ENCODE measurements at regions not wholly inside any gene's neighbourhood (a gene's known extent, or its start where the extent isn't known, plus 50 kb on each side); places are given as distances from the start of the nearest gene placed in this dataset.

DNA sequence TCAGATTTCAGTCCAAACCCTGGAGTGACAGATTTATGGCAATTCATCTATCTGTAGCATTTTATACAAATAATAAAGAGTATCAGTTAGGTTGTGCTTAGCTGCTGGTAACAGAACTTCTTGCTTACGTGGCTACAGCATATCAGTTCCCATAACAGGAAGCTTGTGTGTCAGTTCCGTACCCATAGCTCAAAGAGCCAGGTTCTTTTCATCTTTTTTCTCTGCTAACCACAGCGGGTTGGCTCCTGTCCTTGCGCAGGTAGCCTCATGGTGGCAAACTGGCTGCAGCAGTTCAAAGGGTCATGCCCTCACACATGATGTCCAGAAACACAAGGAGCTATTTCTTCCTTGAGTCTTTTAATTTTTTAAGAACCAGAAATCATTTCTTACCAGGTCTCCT is 1041.8 kb downstream of the GATA3 start:
- no peaks in the 10 kb centered on the region for H3K9me3 ChIP-seq (ENCODE audit: insufficient read depth, low read length)
- no peaks in the 10 kb centered on the region for H3K27me3 ChIP-seq (ENCODE audit: insufficient read depth, insufficient read length)
- TF ChIP-seq ZNF274 (IDR thresholded peaks at IDR 0.05; ENCODE audit: low read depth, low read length) (no peak), SUZ12 (IDR thresholded peaks at IDR 0.05; ENCODE audit: extremely low read depth, insufficient read depth, insufficient read length) (no peak), YY1 (IDR thresholded peaks at IDR 0.05; ENCODE audit: insufficient read depth, insufficient read length) (no peak)
- no peaks in the 10 kb centered on the region for H3K36me3 ChIP-seq (ENCODE audit: insufficient read depth, insufficient read length, low read length)
- H3K4me3 ChIP-seq (ENCODE audit: insufficient read length, low read depth): no peak overlapping the region
- no peak for DNase-seq (ENCODE audit: low read depth, low spot score)
- H3K9ac ChIP-seq (ENCODE audit: insufficient read length, low read depth): no peak overlapping the region
- no peaks in the 10 kb centered on the region for H3K4me1 ChIP-seq (ENCODE audit: insufficient read depth, insufficient read length)

DNA sequence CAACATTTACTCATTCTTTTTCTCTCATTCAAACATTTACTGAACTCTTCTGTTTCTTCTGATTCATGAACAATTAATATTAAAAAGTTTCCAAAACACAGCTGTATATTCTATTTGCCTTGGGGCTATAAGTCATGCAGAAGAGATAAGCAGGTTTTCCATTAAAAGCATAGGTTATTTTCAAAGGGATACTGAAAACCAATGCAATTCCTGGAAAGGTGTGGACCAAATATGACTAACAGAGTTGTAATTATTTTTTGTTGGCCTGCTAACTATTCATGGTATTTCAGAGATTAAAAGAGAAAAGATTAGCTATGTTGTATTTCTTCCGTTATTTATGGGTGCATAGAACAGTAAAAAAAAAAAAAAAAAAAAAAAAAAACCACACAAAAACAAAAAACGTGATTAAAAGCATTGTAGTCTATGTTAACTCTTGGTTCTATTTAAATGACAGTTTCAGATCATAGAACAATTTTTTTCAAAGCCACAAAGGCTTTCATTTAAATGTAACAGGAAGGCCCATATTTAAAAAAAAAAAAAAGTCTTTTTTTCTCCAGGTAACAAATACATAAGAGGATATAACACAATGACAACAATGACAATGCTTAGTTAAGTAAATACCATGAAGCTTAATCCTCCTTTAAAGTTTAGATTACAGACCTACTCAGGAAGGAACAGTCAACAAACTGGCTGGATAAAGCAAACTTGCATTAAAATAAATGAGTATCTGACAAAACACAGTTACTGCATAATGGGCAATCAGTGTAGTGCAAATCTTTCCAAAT is 1042.9 kb downstream of the GATA3 start:
- no peaks in the 10 kb centered on the region for H3K9me3 ChIP-seq (ENCODE audit: insufficient read depth, low read length)
- peak; percentile 3 for DNase-seq (ENCODE audit: low read depth, low spot score)
- no peak overlapping the region for H3K9ac ChIP-seq (ENCODE audit: insufficient read length, low read depth)
- TF ChIP-seq ZNF274 (IDR thresholded peaks at IDR 0.05; ENCODE audit: low read depth, low read length): no peak
- no peak for TF ChIP-seq YY1 (IDR thresholded peaks at IDR 0.05; ENCODE audit: insufficient read depth, insufficient read length)
- no peak for TF ChIP-seq SUZ12 (IDR thresholded peaks at IDR 0.05; ENCODE audit: extremely low read depth, insufficient read depth, insufficient read length)
- H3K27me3 ChIP-seq (ENCODE audit: insufficient read depth, insufficient read length): no peaks in the 10 kb centered on the region
- H3K4me3 ChIP-seq (ENCODE audit: insufficient read length, low read depth): no peak overlapping the region
- H3K4me1 ChIP-seq (ENCODE audit: insufficient read depth, insufficient read length): no peaks in the 10 kb centered on the region
- H3K36me3 ChIP-seq (ENCODE audit: insufficient read depth, insufficient read length, low read length): no peaks in the 10 kb centered on the region

DNA sequence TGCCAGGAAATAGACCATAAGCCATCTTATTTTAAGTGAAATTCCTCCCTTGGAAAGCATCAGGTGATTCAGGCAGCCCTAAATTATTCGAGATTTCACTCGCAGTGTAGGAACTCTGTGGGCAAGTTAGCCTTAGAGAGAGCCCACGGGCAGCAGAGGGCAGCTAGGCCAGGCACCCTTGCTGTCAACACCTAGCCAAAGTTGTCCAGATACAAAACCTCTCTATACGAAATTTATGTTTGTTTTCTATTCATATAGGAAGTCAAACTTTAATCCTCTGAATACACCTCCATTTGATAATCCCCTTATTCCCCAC is 1043.5 kb downstream of the GATA3 start:
- H3K9me3 ChIP-seq (ENCODE audit: insufficient read depth, low read length): no peaks in the 10 kb centered on the region
- TF ChIP-seq SUZ12 (IDR thresholded peaks at IDR 0.05; ENCODE audit: extremely low read depth, insufficient read depth, insufficient read length) (no peak), YY1 (IDR thresholded peaks at IDR 0.05; ENCODE audit: insufficient read depth, insufficient read length) (no peak), ZNF274 (IDR thresholded peaks at IDR 0.05; ENCODE audit: low read depth, low read length) (no peak)
- DNase-seq (ENCODE audit: low read depth, low spot score): no peak
- no peak overlapping the region for H3K9ac ChIP-seq (ENCODE audit: insufficient read length, low read depth)
- no peaks in the 10 kb centered on the region for H3K36me3 ChIP-seq (ENCODE audit: insufficient read depth, insufficient read length, low read length)
- H3K4me1 ChIP-seq (ENCODE audit: insufficient read depth, insufficient read length): no peaks in the 10 kb centered on the region
- no peak overlapping the region for H3K4me3 ChIP-seq (ENCODE audit: insufficient read length, low read depth)
- no peaks in the 10 kb centered on the region for H3K27me3 ChIP-seq (ENCODE audit: insufficient read depth, insufficient read length)

DNA sequence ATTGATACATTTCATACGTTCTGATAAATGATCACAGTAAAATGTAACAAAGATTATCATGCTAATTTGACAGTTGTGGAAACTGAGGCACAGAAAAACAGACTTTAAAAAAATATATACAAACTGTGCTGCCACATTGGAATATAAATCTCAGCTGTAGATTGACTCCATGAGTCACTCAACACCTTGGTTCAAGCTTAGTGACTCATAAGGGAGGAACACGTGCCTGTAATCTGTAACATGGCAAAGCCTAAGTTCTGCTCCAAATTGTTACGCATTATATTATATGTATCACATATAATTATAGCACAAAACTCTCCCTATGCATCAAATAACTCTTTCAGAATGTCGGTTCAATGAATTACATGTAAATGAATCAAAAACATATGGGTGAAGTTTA is 1047.5 kb downstream of the GATA3 start:
- Histone ChIP-seq H3K36me3 (ENCODE audit: insufficient read depth, insufficient read length, low read length) (no peaks in the 10 kb centered on the region), H3K9ac (ENCODE audit: insufficient read length, low read depth) (no peak overlapping the region), H3K4me3 (ENCODE audit: insufficient read length, low read depth) (no peak overlapping the region), H3K4me1 (ENCODE audit: insufficient read depth, insufficient read length) (no peaks in the 10 kb centered on the region), H3K27me3 (ENCODE audit: insufficient read depth, insufficient read length) (no peaks in the 10 kb centered on the region), H3K9me3 (ENCODE audit: insufficient read depth, low read length) (no peaks in the 10 kb centered on the region)
- TF ChIP-seq YY1 (IDR thresholded peaks at IDR 0.05; ENCODE audit: insufficient read depth, insufficient read length) (no peak), ZNF274 (IDR thresholded peaks at IDR 0.05; ENCODE audit: low read depth, low read length) (no peak), SUZ12 (IDR thresholded peaks at IDR 0.05; ENCODE audit: extremely low read depth, insufficient read depth, insufficient read length) (no peak)
- no peak for DNase-seq (ENCODE audit: low read depth, low spot score)

DNA sequence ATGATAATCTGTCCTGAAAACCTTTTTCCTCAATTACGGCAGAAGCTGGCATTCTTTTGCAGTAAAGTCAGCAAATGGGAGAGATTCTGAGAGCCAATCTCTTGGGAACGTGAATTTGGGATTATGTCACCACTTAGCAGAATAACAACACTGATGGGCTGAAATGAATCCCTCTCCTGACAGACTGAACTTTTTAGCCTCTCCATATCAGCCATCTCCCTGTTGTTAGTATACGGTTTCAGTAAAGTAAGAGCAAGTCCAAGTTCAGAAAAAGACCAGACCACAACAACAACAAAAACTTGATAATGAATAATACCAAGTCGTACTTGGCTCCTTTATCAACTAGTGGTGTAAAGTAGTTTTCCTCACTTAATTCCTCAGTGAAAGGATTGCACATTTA is 1048.8 kb downstream of the GATA3 start:
- Histone ChIP-seq H3K4me3 (ENCODE audit: insufficient read length, low read depth) (no peak overlapping the region), H3K36me3 (ENCODE audit: insufficient read depth, insufficient read length, low read length) (no peaks in the 10 kb centered on the region), H3K9ac (ENCODE audit: insufficient read length, low read depth) (no peak overlapping the region), H3K9me3 (ENCODE audit: insufficient read depth, low read length) (no peaks in the 10 kb centered on the region), H3K27me3 (ENCODE audit: insufficient read depth, insufficient read length) (no peaks in the 10 kb centered on the region), H3K4me1 (ENCODE audit: insufficient read depth, insufficient read length) (no peaks in the 10 kb centered on the region)
- TF ChIP-seq SUZ12 (IDR thresholded peaks at IDR 0.05; ENCODE audit: extremely low read depth, insufficient read depth, insufficient read length) (no peak), ZNF274 (IDR thresholded peaks at IDR 0.05; ENCODE audit: low read depth, low read length) (no peak), YY1 (IDR thresholded peaks at IDR 0.05; ENCODE audit: insufficient read depth, insufficient read length) (no peak)
- no peak for DNase-seq (ENCODE audit: low read depth, low spot score)

DNA sequence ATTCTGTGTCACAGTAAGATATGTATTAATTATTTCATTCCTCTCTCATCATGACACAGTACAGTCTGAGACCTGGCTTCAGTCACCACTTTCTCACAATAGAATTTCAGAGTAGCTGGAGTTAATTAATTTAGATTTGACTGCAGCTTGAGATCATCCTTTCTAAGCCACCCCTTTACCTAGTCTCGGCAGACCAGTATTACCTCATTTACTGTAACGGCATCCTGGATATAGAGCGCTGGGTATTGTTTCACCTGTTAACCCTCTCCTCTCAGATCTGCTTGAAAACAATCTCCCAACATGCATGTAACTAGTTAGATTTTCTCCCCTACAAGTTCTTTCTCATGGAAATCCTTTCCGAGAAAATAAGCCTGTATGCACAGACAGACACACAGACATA is 1057.5 kb downstream of the GATA3 start:
- H3K9ac ChIP-seq (ENCODE audit: insufficient read length, low read depth): no peak overlapping the region
- no peaks in the 10 kb centered on the region for H3K4me1 ChIP-seq (ENCODE audit: insufficient read depth, insufficient read length)
- no peak overlapping the region for H3K4me3 ChIP-seq (ENCODE audit: insufficient read length, low read depth)
- H3K9me3 ChIP-seq (ENCODE audit: insufficient read depth, low read length): no peaks in the 10 kb centered on the region
- DNase-seq (ENCODE audit: low read depth, low spot score): no peak
- TF ChIP-seq YY1 (IDR thresholded peaks at IDR 0.05; ENCODE audit: insufficient read depth, insufficient read length) (no peak), SUZ12 (IDR thresholded peaks at IDR 0.05; ENCODE audit: extremely low read depth, insufficient read depth, insufficient read length) (no peak), ZNF274 (IDR thresholded peaks at IDR 0.05; ENCODE audit: low read depth, low read length) (no peak)
- H3K27me3 ChIP-seq (ENCODE audit: insufficient read depth, insufficient read length): no peaks in the 10 kb centered on the region
- H3K36me3 ChIP-seq (ENCODE audit: insufficient read depth, insufficient read length, low read length): no peaks in the 10 kb centered on the region

DNA sequence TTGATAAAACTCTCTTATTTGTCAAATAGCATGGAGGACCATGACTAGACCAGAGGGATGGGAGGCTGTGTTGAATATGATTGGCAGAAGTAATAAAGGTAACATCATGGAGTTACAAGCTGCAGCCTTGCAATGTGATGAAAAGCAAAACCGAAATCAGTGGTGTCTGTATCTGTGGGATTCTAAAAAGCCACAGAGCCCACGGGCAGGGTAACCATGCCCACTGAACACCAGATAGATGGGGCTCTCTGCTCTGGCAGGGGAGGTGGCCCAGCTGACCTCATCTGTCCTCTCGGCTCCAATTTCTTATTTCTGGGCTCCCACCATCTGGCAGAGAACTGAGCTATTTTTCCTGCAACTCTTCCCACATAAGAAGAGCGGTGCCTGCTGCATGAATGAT is 1072.2 kb downstream of the GATA3 start:
- Histone ChIP-seq H3K4me1 (ENCODE audit: insufficient read depth, insufficient read length) (no peaks in the 10 kb centered on the region), H3K27me3 (ENCODE audit: insufficient read depth, insufficient read length) (no peaks in the 10 kb centered on the region), H3K4me3 (ENCODE audit: insufficient read length, low read depth) (no peak overlapping the region), H3K9me3 (ENCODE audit: insufficient read depth, low read length) (no peaks in the 10 kb centered on the region), H3K36me3 (ENCODE audit: insufficient read depth, insufficient read length, low read length) (no peaks in the 10 kb centered on the region), H3K9ac (ENCODE audit: insufficient read length, low read depth) (no peak overlapping the region)
- TF ChIP-seq YY1 (IDR thresholded peaks at IDR 0.05; ENCODE audit: insufficient read depth, insufficient read length): no peak
- DNase-seq (ENCODE audit: low read depth, low spot score): no peak
